ENCODE measurements at regions not wholly inside any gene's neighbourhood (a gene's known extent, or its start where the extent isn't known, plus 50 kb on each side); places are given as distances from the start of the nearest gene placed in this dataset.

DNA sequence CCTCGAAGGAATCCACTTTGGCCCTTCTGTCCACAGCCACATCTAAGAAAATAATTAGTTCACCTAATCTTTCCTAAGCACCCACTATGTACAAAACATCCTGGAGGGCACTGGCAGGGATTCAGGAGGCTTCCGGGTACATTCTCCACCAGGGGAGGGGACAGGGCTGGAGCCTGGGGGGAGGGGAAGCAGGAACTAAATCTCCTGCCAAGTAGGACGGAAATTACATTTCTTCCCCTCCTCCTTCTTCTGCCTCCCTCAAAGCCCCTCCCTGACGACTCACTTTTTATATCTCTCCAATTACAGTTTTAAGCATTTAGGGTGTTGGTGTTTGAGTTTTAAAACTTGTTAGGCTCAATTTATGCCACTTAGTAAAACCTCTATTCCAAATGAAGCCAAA lies 203.1 kb downstream of the BCOR start:
- Mint-ChIP-seq H3K4me1 (ENCODE audit: low read depth) (peaks cover 11% of the 10 kb centered on the region), H3K9me3 (no peaks in the 10 kb centered on the region), H3K4me3 (no peak overlapping the region), H3K36me3 (ENCODE audit: low read depth) (no peaks in the 10 kb centered on the region), H3K27me3 (peaks cover 3% of the 10 kb centered on the region), H3K27ac (no peak overlapping the region)
- ChIA-PET CTCF (no interaction called here), POLR2A (no interaction called here)
- intact Hi-C loops (cut with micrococcal nuclease), result no loop called here
- DNase-seq, result no peak
- ATAC-seq, result no peak
- TF ChIP-seq, protein P1, sequence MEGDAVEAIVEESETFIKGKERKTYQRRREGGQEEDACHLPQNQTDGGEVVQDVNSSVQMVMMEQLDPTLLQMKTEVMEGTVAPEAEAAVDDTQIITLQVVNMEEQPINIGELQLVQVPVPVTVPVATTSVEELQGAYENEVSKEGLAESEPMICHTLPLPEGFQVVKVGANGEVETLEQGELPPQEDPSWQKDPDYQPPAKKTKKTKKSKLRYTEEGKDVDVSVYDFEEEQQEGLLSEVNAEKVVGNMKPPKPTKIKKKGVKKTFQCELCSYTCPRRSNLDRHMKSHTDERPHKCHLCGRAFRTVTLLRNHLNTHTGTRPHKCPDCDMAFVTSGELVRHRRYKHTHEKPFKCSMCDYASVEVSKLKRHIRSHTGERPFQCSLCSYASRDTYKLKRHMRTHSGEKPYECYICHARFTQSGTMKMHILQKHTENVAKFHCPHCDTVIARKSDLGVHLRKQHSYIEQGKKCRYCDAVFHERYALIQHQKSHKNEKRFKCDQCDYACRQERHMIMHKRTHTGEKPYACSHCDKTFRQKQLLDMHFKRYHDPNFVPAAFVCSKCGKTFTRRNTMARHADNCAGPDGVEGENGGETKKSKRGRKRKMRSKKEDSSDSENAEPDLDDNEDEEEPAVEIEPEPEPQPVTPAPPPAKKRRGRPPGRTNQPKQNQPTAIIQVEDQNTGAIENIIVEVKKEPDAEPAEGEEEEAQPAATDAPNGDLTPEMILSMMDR (IDR thresholded peaks at IDR 0.05), result no peak

- Mint-ChIP-seq H3K4me3 (no peak overlapping the region), H3K27ac (no peak overlapping the region), H3K36me3 (ENCODE audit: low read depth) (no peaks in the 10 kb centered on the region), H3K4me1 (ENCODE audit: low read depth) (peaks cover 11% of the 10 kb centered on the region), H3K27me3 (peaks cover 3% of the 10 kb centered on the region), H3K9me3 (no peaks in the 10 kb centered on the region)
- intact Hi-C loops (cut with micrococcal nuclease), result no loop called here
- TF ChIP-seq, protein P1 (IDR thresholded peaks at IDR 0.05), result no peak
- ATAC-seq (no peak), DNase-seq (no peak)
- ChIA-PET POLR2A (interaction anchor here (1.0 kb wide), 1 partner anchor 40 kb away, joined by 4 read pairs; no protein-coding TSS in a partner anchor), CTCF (no interaction called here)
Observed at GRCh38 chrX:39895218-39896110, 202.3 kb downstream of the BCOR start.

GRCh38 chrX:39896951-39897740 lies 200.6 kb downstream of the BCOR start:
- no peaks in the 10 kb centered on the region for H3K36me3 Mint-ChIP-seq (ENCODE audit: low read depth)
- intact Hi-C loops (cut with micrococcal nuclease), result no loop called here
- H3K4me1 Mint-ChIP-seq (ENCODE audit: low read depth), result peaks cover 2% of the 10 kb centered on the region
- H3K27ac Mint-ChIP-seq, result no peak overlapping the region
- peaks cover 3% of the 10 kb centered on the region for H3K27me3 Mint-ChIP-seq
- no peaks in the 10 kb centered on the region for H3K9me3 Mint-ChIP-seq
- ATAC-seq, result no peak
- TF ChIP-seq, protein P1 (IDR thresholded peaks at IDR 0.05), result no peak
- DNase-seq, result no peak
- H3K4me3 Mint-ChIP-seq, result no peak overlapping the region
- CTCF ChIA-PET, result no interaction called here
- POLR2A ChIA-PET, result no interaction called here

- intact Hi-C loops (cut with micrococcal nuclease), result no loop called here
- TF ChIP-seq, protein P1 (IDR thresholded peaks at IDR 0.05), result no peak
- H3K27ac Mint-ChIP-seq, result no peak overlapping the region
- H3K4me1 Mint-ChIP-seq (ENCODE audit: low read depth), result peaks cover 2% of the 10 kb centered on the region
- no peak overlapping the region for H3K4me3 Mint-ChIP-seq
- H3K27me3 Mint-ChIP-seq, result peaks cover 3% of the 10 kb centered on the region
- no peak for DNase-seq
- H3K9me3 Mint-ChIP-seq, result no peaks in the 10 kb centered on the region
- CTCF ChIA-PET, result no interaction called here
- POLR2A ChIA-PET, result no interaction called here
- no peak for ATAC-seq
- no peaks in the 10 kb centered on the region for H3K36me3 Mint-ChIP-seq (ENCODE audit: low read depth)
Observed at GRCh38 chrX:39897741-39898097, 200.0 kb downstream of the BCOR start.

DNA sequence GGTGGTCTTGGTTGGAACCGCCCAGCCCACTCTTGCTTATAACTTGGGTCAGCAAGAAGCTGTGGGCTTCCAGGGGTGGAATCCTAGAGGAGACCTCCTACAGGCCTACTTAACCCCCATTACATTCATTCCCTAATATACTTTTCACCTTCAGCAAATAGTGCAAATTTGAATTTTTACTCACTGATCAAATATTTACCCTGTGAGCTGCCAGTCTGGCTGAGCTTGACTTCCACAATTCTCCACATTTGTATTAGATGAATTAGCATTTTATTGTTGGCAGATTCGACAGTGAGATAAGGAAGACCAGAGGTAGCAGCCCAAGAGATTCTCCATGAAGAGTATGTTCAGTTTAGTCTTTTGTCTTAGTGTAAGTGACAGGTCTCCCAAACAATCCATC lies 199.6 kb downstream of the BCOR start:
- no peak overlapping the region for H3K27ac Mint-ChIP-seq
- POLR2A ChIA-PET, result no interaction called here
- ATAC-seq (no peak), DNase-seq (no peak)
- intact Hi-C loops (cut with micrococcal nuclease), result no loop called here
- H3K36me3 Mint-ChIP-seq (ENCODE audit: low read depth), result no peaks in the 10 kb centered on the region
- H3K4me1 Mint-ChIP-seq (ENCODE audit: low read depth), result peaks cover 4% of the 10 kb centered on the region
- H3K27me3 Mint-ChIP-seq, result peaks cover 3% of the 10 kb centered on the region
- H3K9me3 Mint-ChIP-seq, result no peaks in the 10 kb centered on the region
- CTCF ChIA-PET, result no interaction called here
- no peak overlapping the region for H3K4me3 Mint-ChIP-seq
- TF ChIP-seq, protein P1 (IDR thresholded peaks at IDR 0.05), result no peak
